ENCODE measurements at regions not wholly inside any gene's neighbourhood (a gene's known extent, or its start where the extent isn't known, plus 50 kb on each side); places are given as distances from the start of the nearest gene placed in this dataset.

- Histone ChIP-seq H3K27me3 (ENCODE audit: control insufficient read depth, insufficient read depth, low read length) (no peaks in the 10 kb centered on the region), H3K9me3 (ENCODE audit: control insufficient read depth, insufficient read depth, low read length) (no peaks in the 10 kb centered on the region), H3K27ac (ENCODE audit: low read depth, low read length) (no peak overlapping the region), H3K4me3 (ENCODE audit: low read depth, low read length) (no peak overlapping the region)
- POLR2A ChIA-PET, result no interaction called here
- no peak for DNase-seq (ENCODE audit: low read depth, low spot score)
- CTCF ChIA-PET, result no interaction called here
- TF ChIP-seq CTCF (IDR thresholded peaks at IDR 0.05; ENCODE audit: low read depth, low read length), result no peak
Measured at GRCh38 chr13:47038188-47038587, 141.3 kb upstream of the HTR2A start.

GRCh38 chr13:47036294-47037008 is 139.6 kb upstream of the HTR2A start:
- POLR2A ChIA-PET, result no interaction called here
- Histone ChIP-seq H3K27ac (ENCODE audit: low read depth, low read length) (no peak overlapping the region), H3K27me3 (ENCODE audit: control insufficient read depth, insufficient read depth, low read length) (no peaks in the 10 kb centered on the region), H3K4me3 (ENCODE audit: low read depth, low read length) (no peak overlapping the region), H3K9me3 (ENCODE audit: control insufficient read depth, insufficient read depth, low read length) (no peaks in the 10 kb centered on the region)
- CTCF ChIA-PET, result no interaction called here
- TF ChIP-seq CTCF (IDR thresholded peaks at IDR 0.05; ENCODE audit: low read depth, low read length), result no peak
- DNase-seq (ENCODE audit: low read depth, low spot score), result no peak

- H3K9me3 ChIP-seq (ENCODE audit: control insufficient read depth, insufficient read depth, low read length), result no peaks in the 10 kb centered on the region
- peak overlapping the region; percentile 44 for H3K4me3 ChIP-seq (ENCODE audit: low read depth, low read length)
- H3K27me3 ChIP-seq (ENCODE audit: control insufficient read depth, insufficient read depth, low read length), result no peaks in the 10 kb centered on the region
- ChIA-PET POLR2A (interaction anchor here (0.9 kb wide), 1 partner anchor 142 kb away, joined by 3 read pairs; no protein-coding TSS in a partner anchor), CTCF (no interaction called here)
- DNase-seq (ENCODE audit: low read depth, low spot score), result no peak
- no peak for TF ChIP-seq CTCF (IDR thresholded peaks at IDR 0.05; ENCODE audit: low read depth, low read length)
- peak overlapping the region; percentile 66 for H3K27ac ChIP-seq (ENCODE audit: low read depth, low read length)
Measured at GRCh38 chr13:47033216-47033615, 136.4 kb upstream of the HTR2A start.

- CTCF ChIA-PET, result no interaction called here
- H3K9me3 ChIP-seq (ENCODE audit: control insufficient read depth, insufficient read depth, low read length), result no peaks in the 10 kb centered on the region
- H3K4me3 ChIP-seq (ENCODE audit: low read depth, low read length), result no peak overlapping the region
- POLR2A ChIA-PET, result no interaction called here
- H3K27ac ChIP-seq (ENCODE audit: low read depth, low read length), result no peak overlapping the region
- H3K27me3 ChIP-seq (ENCODE audit: control insufficient read depth, insufficient read depth, low read length), result no peaks in the 10 kb centered on the region
- DNase-seq (ENCODE audit: low read depth, low spot score), result no peak
- TF ChIP-seq CTCF (IDR thresholded peaks at IDR 0.05; ENCODE audit: low read depth, low read length), result no peak
Measured at GRCh38 chr13:47027780-47028437, 131.1 kb upstream of the HTR2A start.

- ChIA-PET POLR2A (no interaction called here), CTCF (no interaction called here)
- TF ChIP-seq CTCF (IDR thresholded peaks at IDR 0.05; ENCODE audit: low read depth, low read length), result no peak
- H3K4me3 ChIP-seq (ENCODE audit: low read depth, low read length), result no peak overlapping the region
- no peak for DNase-seq (ENCODE audit: low read depth, low spot score)
- H3K27me3 ChIP-seq (ENCODE audit: control insufficient read depth, insufficient read depth, low read length), result no peaks in the 10 kb centered on the region
- H3K27ac ChIP-seq (ENCODE audit: low read depth, low read length), result no peak overlapping the region
- H3K9me3 ChIP-seq (ENCODE audit: control insufficient read depth, insufficient read depth, low read length), result no peaks in the 10 kb centered on the region
Measured at GRCh38 chr13:47025791-47026447, 129.1 kb upstream of the HTR2A start.

All from AG04450 (cell line).